ENCODE measurements at regions not wholly inside any gene's neighbourhood (a gene's known extent, or its start where the extent isn't known, plus 50 kb on each side); places are given as distances from the start of the nearest gene placed in this dataset.

GRCh38 chr15:91688811-91689210, 164.7 kb upstream of the SLCO3A1 start:
- Mint-ChIP-seq H3K27me3 (ENCODE audit: low read depth in 3 of 3) (peaks cover 0 to 8% (median 5%) of the 10 kb centered on the region in 3 donors), H3K4me1 (no peaks in the 10 kb centered on the region), H3K9me3 (peaks cover 0 to 2% (median 0%) of the 10 kb centered on the region in 6 donors)

GRCh38 chr15:91689377-91689776, 164.1 kb upstream of the SLCO3A1 start:
- Mint-ChIP-seq H3K9me3 (peaks cover 0 to 2% (median 0%) of the 10 kb centered on the region in 6 donors), H3K4me3 (no peak overlapping the region)

More at GRCh38 chr15:91688811-91689210, 164.7 kb upstream of the SLCO3A1 start:
- no peak for DNase-seq
- Mint-ChIP-seq H3K27ac (no peak overlapping the region), H3K36me3 (no peaks in the 10 kb centered on the region), H3K4me3 (no peak overlapping the region)

GRCh38 chr15:91692596-91692995, 160.9 kb upstream of the SLCO3A1 start:
- H3K9me3 Mint-ChIP-seq: peaks cover 0 to 2% (median 0%) of the 10 kb centered on the region in 6 donors
- H3K4me3 Mint-ChIP-seq: no peak overlapping the region
- H3K27ac Mint-ChIP-seq: no peak overlapping the region
- no peak for DNase-seq
- H3K4me1 Mint-ChIP-seq: no peaks in the 10 kb centered on the region
- peaks cover 1 to 11% (median 1%) of the 10 kb centered on the region in 3 donors for H3K27me3 Mint-ChIP-seq (ENCODE audit: low read depth in 3 of 3)
- no peaks in the 10 kb centered on the region for H3K36me3 Mint-ChIP-seq

More at GRCh38 chr15:91689377-91689776, 164.1 kb upstream of the SLCO3A1 start:
- Mint-ChIP-seq H3K36me3 (no peaks in the 10 kb centered on the region), H3K27me3 (ENCODE audit: low read depth in 3 of 3) (peaks cover 0 to 9% (median 5%) of the 10 kb centered on the region in 3 donors), H3K4me1 (no peaks in the 10 kb centered on the region), H3K27ac (no peak overlapping the region)
- no peak for DNase-seq

GRCh38 chr15:91694131-91694830, 159.2 kb upstream of the SLCO3A1 start:
- H3K27ac Mint-ChIP-seq: no peak overlapping the region
- H3K9me3 Mint-ChIP-seq: peaks cover 0 to 2% (median 0%) of the 10 kb centered on the region in 6 donors
- DNase-seq: no peak
- no peak overlapping the region for H3K4me3 Mint-ChIP-seq
- H3K36me3 Mint-ChIP-seq: no peaks in the 10 kb centered on the region
- H3K4me1 Mint-ChIP-seq: no peaks in the 10 kb centered on the region
- H3K27me3 Mint-ChIP-seq (ENCODE audit: low read depth in 3 of 3): peaks cover 1 to 8% (median 1%) of the 10 kb centered on the region in 3 donors

- Mint-ChIP-seq H3K36me3 (no peaks in the 10 kb centered on the region), H3K27me3 (ENCODE audit: low read depth in 3 of 3) (peaks cover 1 to 8% (median 3%) of the 10 kb centered on the region in 3 donors), H3K9me3 (peaks cover 0 to 2% (median 0%) of the 10 kb centered on the region in 6 donors), H3K4me3 (no peak overlapping the region), H3K4me1 (no peaks in the 10 kb centered on the region), H3K27ac (no peak overlapping the region)
- DNase-seq: no peak
These were observed 158.7 kb upstream of the SLCO3A1 start for GRCh38 chr15:91694831-91695210.

GRCh38 chr15:91695799-91696198, 157.7 kb upstream of the SLCO3A1 start:
- no peak for DNase-seq
- Mint-ChIP-seq H3K9me3 (peaks cover 0 to 2% (median 0%) of the 10 kb centered on the region in 6 donors), H3K36me3 (no peaks in the 10 kb centered on the region), H3K4me1 (no peaks in the 10 kb centered on the region), H3K27ac (no peak overlapping the region), H3K27me3 (ENCODE audit: low read depth in 3 of 3) (peaks cover 1 to 8% (median 3%) of the 10 kb centered on the region in 3 donors), H3K4me3 (no peak overlapping the region)

GRCh38 chr15:91696981-91697380, 156.5 kb upstream of the SLCO3A1 start:
- DNase-seq: no peak
- Mint-ChIP-seq H3K9me3 (peaks cover 0 to 2% (median 0%) of the 10 kb centered on the region in 6 donors), H3K36me3 (no peaks in the 10 kb centered on the region), H3K4me1 (no peaks in the 10 kb centered on the region), H3K27me3 (ENCODE audit: low read depth in 3 of 3) (peaks cover 1 to 8% (median 3%) of the 10 kb centered on the region in 3 donors), H3K27ac (no peak overlapping the region), H3K4me3 (no peak overlapping the region)

GRCh38 chr15:91698241-91698640, 155.3 kb upstream of the SLCO3A1 start:
- no peaks in the 10 kb centered on the region for H3K4me1 Mint-ChIP-seq
- peaks cover 1 to 10% (median 3%) of the 10 kb centered on the region in 3 donors for H3K27me3 Mint-ChIP-seq (ENCODE audit: low read depth in 3 of 3)
- DNase-seq: no peak
- H3K4me3 Mint-ChIP-seq: no peak overlapping the region
- no peak overlapping the region for H3K27ac Mint-ChIP-seq
- no peaks in the 10 kb centered on the region for H3K36me3 Mint-ChIP-seq
- peaks cover 0 to under 1% (median 0%) of the 10 kb centered on the region in 6 donors for H3K9me3 Mint-ChIP-seq

GRCh38 chr15:91699741-91700140, 153.8 kb upstream of the SLCO3A1 start:
- Mint-ChIP-seq H3K27me3 (ENCODE audit: low read depth in 3 of 3) (peaks cover 1 to 6% (median 3%) of the 10 kb centered on the region in 3 donors), H3K4me3 (no peak overlapping the region), H3K36me3 (no peaks in the 10 kb centered on the region), H3K9me3 (no peaks in the 10 kb centered on the region), H3K27ac (no peak overlapping the region), H3K4me1 (no peaks in the 10 kb centered on the region)
- DNase-seq: no peak

GRCh38 chr15:91703274-91703673, 150.2 kb upstream of the SLCO3A1 start:
- peaks cover 2 to 4% (median 4%) of the 10 kb centered on the region in 3 donors for H3K27me3 Mint-ChIP-seq (ENCODE audit: low read depth in 3 of 3)

GRCh38 chr15:91704343-91704742, 149.2 kb upstream of the SLCO3A1 start:
- Mint-ChIP-seq H3K27me3 (ENCODE audit: low read depth in 3 of 3) (peaks cover 2 to 4% (median 4%) of the 10 kb centered on the region in 3 donors), H3K9me3 (peaks cover 0 to 3% (median 0%) of the 10 kb centered on the region in 6 donors), H3K4me1 (peaks cover 20 to 31% of the 10 kb centered on the region in 2 donors), H3K36me3 (no peaks in the 10 kb centered on the region), H3K4me3 (no peak overlapping the region), H3K27ac (no peak overlapping the region)
- no peak for DNase-seq

More at GRCh38 chr15:91703274-91703673, 150.2 kb upstream of the SLCO3A1 start:
- peaks cover 20 to 31% of the 10 kb centered on the region in 2 donors for H3K4me1 Mint-ChIP-seq
- H3K4me3 Mint-ChIP-seq: no peak overlapping the region
- H3K36me3 Mint-ChIP-seq: no peaks in the 10 kb centered on the region
- peaks cover 0 to 3% (median 0%) of the 10 kb centered on the region in 6 donors for H3K9me3 Mint-ChIP-seq
- no peak for DNase-seq
- H3K27ac Mint-ChIP-seq: no peak overlapping the region

- peaks cover 33 to 42% of the 10 kb centered on the region in 2 donors for H3K4me1 Mint-ChIP-seq
- peak overlapping the region; percentile 57 to 87 (median 86) for H3K27ac Mint-ChIP-seq
- peak; percentile 83 to 87 (median 85) for DNase-seq
- peaks cover 0 to 3% (median 0%) of the 10 kb centered on the region in 6 donors for H3K9me3 Mint-ChIP-seq
- no peaks in the 10 kb centered on the region for H3K36me3 Mint-ChIP-seq
- H3K27me3 Mint-ChIP-seq (ENCODE audit: low read depth in 3 of 3): peaks cover 2 to 6% (median 4%) of the 10 kb centered on the region in 3 donors
- H3K4me3 Mint-ChIP-seq: peak overlapping the region; percentile 34 to 74 (median 61)
These were observed 147.0 kb upstream of the SLCO3A1 start for GRCh38 chr15:91706322-91707032.

- H3K36me3 Mint-ChIP-seq: no peaks in the 10 kb centered on the region
- peak; percentile 47 to 52 (median 50) for DNase-seq
- H3K4me3 Mint-ChIP-seq: no peak overlapping the region
- peaks cover 2 to 9% (median 4%) of the 10 kb centered on the region in 3 donors for H3K27me3 Mint-ChIP-seq (ENCODE audit: low read depth in 3 of 3)
- H3K27ac Mint-ChIP-seq: peak overlapping the region in 2 of 6 donors; percentile 15 to 38
- peaks cover 0 to 3% (median 0%) of the 10 kb centered on the region in 6 donors for H3K9me3 Mint-ChIP-seq
- H3K4me1 Mint-ChIP-seq: peaks cover 33 to 39% of the 10 kb centered on the region in 2 donors
These were observed 143.3 kb upstream of the SLCO3A1 start for GRCh38 chr15:91710080-91710698.
